RWPE2 (cell line): ENCODE measurements at regions not wholly inside any gene's neighbourhood (a gene's known extent, or its start where the extent isn't known, plus 50 kb on each side); places are given as distances from the start of the nearest gene placed in this dataset.

Experiments
- ATAC-seq: fragments of 200-7000 bp; cut with Tn5 transposase; 3 replicates; pipeline ENCODE4 v1.9.1; 2021; ENCODE audit warnings: low read depth
- DNase-seq: peaks from one replicate; pipeline ENCODE4 v3.0.0-alpha.2; 2020; ENCODE audit warnings: low spot score
- H3K27ac ChIP-seq: fragments of 450-650 bp; 2 replicates; pipeline ENCODE4 v1.5.1; 2017; ENCODE audit warnings: mild to moderate bottlenecking; ENCODE audit not compliant: poor library complexity, severe bottlenecking
- H3K27me3 ChIP-seq: fragments of 250-450 bp; sonication (Bioruptor Pico); 2 replicates; pipeline ENCODE4 v1.5.1; 2021; ENCODE audit warnings: mild to moderate bottlenecking, moderate library complexity; ENCODE audit not compliant: insufficient read depth, poor library complexity, severe bottlenecking
- H3K36me3 ChIP-seq: fragments of 250-450 bp; sonication (Bioruptor Pico); 2 replicates; pipeline ENCODE4 v1.5.1; 2020; ENCODE audit warnings: low read depth, mild to moderate bottlenecking, moderate library complexity
- H3K4me1 ChIP-seq: fragments of 250-450 bp; sonication (Bioruptor Pico); 2 replicates; pipeline ENCODE4 v1.5.1; 2021; ENCODE audit warnings: mild to moderate bottlenecking, moderate library complexity; ENCODE audit not compliant: insufficient read depth, poor library complexity, severe bottlenecking
- H3K4me3 ChIP-seq: fragments of 250-450 bp; sonication (Bioruptor Pico); 2 replicates; pipeline ENCODE4 v1.5.1; 2021; ENCODE audit warnings: mild to moderate bottlenecking, moderate library complexity; ENCODE audit not compliant: severe bottlenecking
- H3K9me3 ChIP-seq: fragments of 250-450 bp; sonication (Bioruptor Pico); 2 replicates; pipeline ENCODE4 v1.5.1; 2021; ENCODE audit warnings: mild to moderate bottlenecking, moderate library complexity; ENCODE audit not compliant: severe bottlenecking
- TF ChIP-seq, protein P1 (sequence below): fragments of 450-650 bp; IDR thresholded peaks from one replicate; pipeline ENCODE4 v1.5.1; 2017; ENCODE audit warnings: mild to moderate bottlenecking, moderate library complexity; ENCODE audit not compliant: poor library complexity, severe bottlenecking

- Histone ChIP-seq H3K27me3 (no peaks in the 10 kb centered on the region), H3K4me3 (no peak overlapping the region), H3K9me3 (no peaks in the 10 kb centered on the region), H3K36me3 (no peaks in the 10 kb centered on the region), H3K27ac (no peak overlapping the region), H3K4me1 (no peaks in the 10 kb centered on the region)
- TF ChIP-seq, protein P1, sequence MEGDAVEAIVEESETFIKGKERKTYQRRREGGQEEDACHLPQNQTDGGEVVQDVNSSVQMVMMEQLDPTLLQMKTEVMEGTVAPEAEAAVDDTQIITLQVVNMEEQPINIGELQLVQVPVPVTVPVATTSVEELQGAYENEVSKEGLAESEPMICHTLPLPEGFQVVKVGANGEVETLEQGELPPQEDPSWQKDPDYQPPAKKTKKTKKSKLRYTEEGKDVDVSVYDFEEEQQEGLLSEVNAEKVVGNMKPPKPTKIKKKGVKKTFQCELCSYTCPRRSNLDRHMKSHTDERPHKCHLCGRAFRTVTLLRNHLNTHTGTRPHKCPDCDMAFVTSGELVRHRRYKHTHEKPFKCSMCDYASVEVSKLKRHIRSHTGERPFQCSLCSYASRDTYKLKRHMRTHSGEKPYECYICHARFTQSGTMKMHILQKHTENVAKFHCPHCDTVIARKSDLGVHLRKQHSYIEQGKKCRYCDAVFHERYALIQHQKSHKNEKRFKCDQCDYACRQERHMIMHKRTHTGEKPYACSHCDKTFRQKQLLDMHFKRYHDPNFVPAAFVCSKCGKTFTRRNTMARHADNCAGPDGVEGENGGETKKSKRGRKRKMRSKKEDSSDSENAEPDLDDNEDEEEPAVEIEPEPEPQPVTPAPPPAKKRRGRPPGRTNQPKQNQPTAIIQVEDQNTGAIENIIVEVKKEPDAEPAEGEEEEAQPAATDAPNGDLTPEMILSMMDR, result no peak
- no peak for DNase-seq
- no peak for ATAC-seq
Measured at GRCh38 chr11:119896387-119897045, 167.5 kb upstream of the NECTIN1 start.

- Histone ChIP-seq H3K27ac (no peak overlapping the region), H3K9me3 (no peaks in the 10 kb centered on the region), H3K27me3 (no peaks in the 10 kb centered on the region), H3K4me3 (no peak overlapping the region), H3K36me3 (no peaks in the 10 kb centered on the region), H3K4me1 (no peaks in the 10 kb centered on the region)
- DNase-seq (no peak), ATAC-seq (no peak)
- TF ChIP-seq, protein P1, result no peak
Measured at GRCh38 chr11:119895981-119896380, 167.0 kb upstream of the NECTIN1 start.

DNA sequence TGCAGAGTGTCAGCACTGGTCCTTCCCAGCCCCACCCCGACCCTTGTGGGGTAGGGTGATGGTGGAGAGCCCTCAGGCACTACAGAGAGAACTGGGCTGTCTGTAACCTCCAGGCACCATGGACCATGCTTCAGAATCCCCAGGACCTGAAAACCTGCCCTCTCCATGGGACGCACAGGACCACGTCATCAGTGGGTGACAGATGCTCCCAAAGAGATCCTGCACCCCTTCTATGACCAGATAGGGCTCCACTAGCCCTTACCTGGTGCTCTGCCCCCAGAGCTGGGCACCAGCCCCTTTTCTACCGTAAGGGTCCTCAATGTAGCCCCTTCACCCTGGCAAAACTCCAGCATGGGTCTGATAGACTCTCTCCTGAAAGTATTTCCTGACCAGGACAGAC lies 165.9 kb upstream of the NECTIN1 start:
- H3K27me3 ChIP-seq, result no peaks in the 10 kb centered on the region
- no peak overlapping the region for H3K27ac ChIP-seq
- H3K4me1 ChIP-seq, result no peaks in the 10 kb centered on the region
- TF ChIP-seq, protein P1, result no peak
- H3K36me3 ChIP-seq, result no peaks in the 10 kb centered on the region
- no peak overlapping the region for H3K4me3 ChIP-seq
- DNase-seq (no peak), ATAC-seq (no peak)
- no peaks in the 10 kb centered on the region for H3K9me3 ChIP-seq

DNA sequence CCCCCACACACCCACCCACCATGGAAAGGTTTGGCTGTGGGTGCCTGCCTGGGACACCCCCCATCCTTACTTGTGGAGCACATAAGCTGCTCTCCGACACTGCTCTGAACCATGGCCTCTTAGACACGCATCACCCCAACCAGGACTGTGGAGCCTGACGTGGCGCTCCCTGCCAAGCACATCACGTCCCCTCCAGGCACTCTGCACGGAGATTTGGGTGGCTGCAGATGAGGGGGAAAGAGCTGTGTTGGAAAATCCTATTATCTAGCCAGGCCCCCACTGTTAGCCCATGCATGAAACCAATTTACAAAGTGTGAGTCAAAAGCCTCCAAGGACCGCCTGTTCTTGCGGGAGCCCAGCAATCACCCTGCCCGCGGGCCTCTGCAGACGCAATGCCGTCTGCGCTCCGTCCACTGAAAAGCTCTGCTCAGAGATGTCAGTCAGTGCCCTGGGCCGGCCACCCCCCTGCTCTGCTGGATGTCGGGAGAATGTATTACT lies 163.4 kb upstream of the NECTIN1 start:
- TF ChIP-seq, protein P1, result no peak
- no peaks in the 10 kb centered on the region for H3K27me3 ChIP-seq
- DNase-seq (no peak), ATAC-seq (no peak)
- H3K36me3 ChIP-seq, result no peaks in the 10 kb centered on the region
- no peaks in the 10 kb centered on the region for H3K4me1 ChIP-seq
- H3K27ac ChIP-seq, result no peak overlapping the region
- no peak overlapping the region for H3K4me3 ChIP-seq
- H3K9me3 ChIP-seq, result no peaks in the 10 kb centered on the region

- no peak for DNase-seq
- ATAC-seq, result no peak
- Histone ChIP-seq H3K36me3 (no peaks in the 10 kb centered on the region), H3K27ac (no peak overlapping the region), H3K4me3 (no peak overlapping the region), H3K9me3 (no peaks in the 10 kb centered on the region), H3K4me1 (no peaks in the 10 kb centered on the region), H3K27me3 (no peaks in the 10 kb centered on the region)
- TF ChIP-seq, protein P1, result no peak
Measured at GRCh38 chr11:119891055-119891768, 162.2 kb upstream of the NECTIN1 start.
